ENCODE measurements at regions not wholly inside any gene's neighbourhood (a gene's known extent, or its start where the extent isn't known, plus 50 kb on each side); places are given as distances from the start of the nearest gene placed in this dataset.

DNA sequence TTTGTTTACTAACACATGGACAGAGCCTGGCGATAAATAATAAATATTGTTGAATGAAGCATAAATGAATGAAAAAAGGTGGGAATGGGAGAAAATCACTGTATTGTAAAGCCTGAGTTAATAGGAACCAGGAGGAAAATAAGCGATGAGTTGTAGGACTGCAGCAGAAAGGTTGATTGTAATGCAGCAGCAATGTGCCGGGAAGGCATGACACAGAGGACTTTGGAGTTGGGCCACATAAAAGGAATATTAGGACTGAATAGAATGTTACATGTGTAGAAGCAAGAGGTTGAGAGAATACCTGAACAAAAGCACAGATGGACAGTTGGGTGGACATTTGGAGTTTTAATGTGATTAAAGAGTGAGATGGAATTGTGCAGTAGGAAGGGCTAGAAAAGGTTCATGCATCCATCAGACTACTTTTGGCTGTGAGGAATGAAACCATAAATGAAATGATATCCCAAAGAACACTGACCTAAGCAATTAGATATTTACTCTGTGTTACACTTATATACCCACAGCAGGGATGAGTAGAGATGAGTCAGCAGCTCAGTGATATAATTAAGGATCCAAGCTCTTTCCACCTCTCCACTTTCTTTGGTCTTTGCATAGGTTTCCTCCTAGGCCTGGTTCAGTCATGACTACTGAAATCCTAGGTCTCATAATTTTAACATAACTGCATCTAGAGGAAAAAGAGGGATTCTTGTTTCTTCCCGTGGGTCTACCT lies 55.4 kb downstream of the CCER1 start:
- Histone ChIP-seq H3K9me3 (replicated peaks; ENCODE audit: low read length) (no peaks in the 10 kb centered on the region), H3K4me2 (ENCODE audit: low read length) (peak overlapping the region; percentile 33)

DNA sequence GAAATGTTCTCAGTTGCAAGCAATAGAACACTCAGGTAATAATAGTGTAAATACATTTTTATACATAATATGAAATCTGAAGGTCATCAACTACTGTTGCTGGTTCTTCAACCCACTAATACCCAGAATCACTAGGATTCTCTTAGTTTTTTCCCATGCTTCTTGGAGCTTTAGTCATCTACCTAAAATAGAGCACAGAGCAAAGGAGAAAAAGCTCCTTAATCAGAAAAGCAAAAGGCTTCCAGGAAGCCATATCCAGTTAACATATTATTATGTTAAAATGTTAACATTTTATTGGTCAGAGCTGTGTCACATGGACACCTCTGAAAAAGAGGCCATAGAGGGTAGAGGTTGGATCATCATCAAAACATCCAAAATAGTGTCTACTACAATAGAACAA lies 57.0 kb downstream of the CCER1 start:
- Histone ChIP-seq H3K9me3 (replicated peaks; ENCODE audit: low read length) (no peaks in the 10 kb centered on the region), H3K27me3 (ENCODE audit: control insufficient read depth, insufficient read depth, low read length) (no peaks in the 10 kb centered on the region), H3K36me3 (ENCODE audit: insufficient read depth, low read length) (no peaks in the 10 kb centered on the region), H3K4me1 (ENCODE audit: control insufficient read depth, insufficient read depth, low read length) (peaks cover 27% of the 10 kb centered on the region), H3K9ac (ENCODE audit: low read depth, low read length) (no peak overlapping the region), H3K4me3 (ENCODE audit: low read length) (no peak overlapping the region), H3K4me2 (ENCODE audit: low read length) (no peak overlapping the region)

More for the DNA sequence above, 55.4 kb downstream of the CCER1 start:
- H3K27me3 ChIP-seq (ENCODE audit: control insufficient read depth, insufficient read depth, low read length), result no peaks in the 10 kb centered on the region
- H3K36me3 ChIP-seq (ENCODE audit: insufficient read depth, low read length), result no peaks in the 10 kb centered on the region
- peaks cover 27% of the 10 kb centered on the region for H3K4me1 ChIP-seq (ENCODE audit: control insufficient read depth, insufficient read depth, low read length)
- no peak overlapping the region for H3K4me3 ChIP-seq (ENCODE audit: low read length)
- no peak overlapping the region for H3K9ac ChIP-seq (ENCODE audit: low read depth, low read length)

DNA sequence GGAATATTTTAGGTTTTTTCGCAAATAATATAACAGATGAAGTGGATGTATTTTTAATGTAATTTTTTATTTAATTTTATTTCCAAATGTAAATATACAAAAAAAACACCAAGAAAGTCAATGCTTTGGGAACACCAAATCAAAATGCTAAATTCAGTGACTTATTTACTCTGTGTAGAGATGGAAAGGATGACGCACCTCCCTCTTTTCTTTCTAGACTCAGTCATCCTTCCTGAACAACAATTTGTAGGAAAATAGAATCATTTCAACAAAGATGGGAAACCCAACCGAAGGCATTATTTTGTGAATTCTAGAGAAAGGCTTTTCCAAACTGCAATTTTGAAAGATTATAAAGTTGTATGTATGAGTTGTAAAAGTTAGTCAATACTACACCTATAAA lies 57.7 kb downstream of the CCER1 start:
- no peak overlapping the region for H3K4me3 ChIP-seq (ENCODE audit: low read length)
- no peaks in the 10 kb centered on the region for H3K27me3 ChIP-seq (ENCODE audit: control insufficient read depth, insufficient read depth, low read length)
- H3K9ac ChIP-seq (ENCODE audit: low read depth, low read length), result no peak overlapping the region
- no peaks in the 10 kb centered on the region for H3K36me3 ChIP-seq (ENCODE audit: insufficient read depth, low read length)
- H3K9me3 ChIP-seq (replicated peaks; ENCODE audit: low read length), result no peaks in the 10 kb centered on the region
- H3K4me1 ChIP-seq (ENCODE audit: control insufficient read depth, insufficient read depth, low read length), result peaks cover 27% of the 10 kb centered on the region
- no peak overlapping the region for H3K4me2 ChIP-seq (ENCODE audit: low read length)

GRCh38 chr12:90896821-90897220 lies 58.2 kb downstream of the CCER1 start:
- H3K9me3 ChIP-seq (replicated peaks; ENCODE audit: low read length), result no peaks in the 10 kb centered on the region
- no peaks in the 10 kb centered on the region for H3K27me3 ChIP-seq (ENCODE audit: control insufficient read depth, insufficient read depth, low read length)
- peak overlapping the region; percentile 27 for H3K9ac ChIP-seq (ENCODE audit: low read depth, low read length)
- H3K4me2 ChIP-seq (ENCODE audit: low read length), result peak overlapping the region; percentile 21
- peaks cover 27% of the 10 kb centered on the region for H3K4me1 ChIP-seq (ENCODE audit: control insufficient read depth, insufficient read depth, low read length)
- no peak overlapping the region for H3K4me3 ChIP-seq (ENCODE audit: low read length)
- no peaks in the 10 kb centered on the region for H3K36me3 ChIP-seq (ENCODE audit: insufficient read depth, low read length)

- Histone ChIP-seq H3K9ac (ENCODE audit: low read depth, low read length) (no peak overlapping the region), H3K36me3 (ENCODE audit: insufficient read depth, low read length) (no peaks in the 10 kb centered on the region), H3K4me2 (ENCODE audit: low read length) (peak overlapping the region; percentile 21), H3K4me1 (ENCODE audit: control insufficient read depth, insufficient read depth, low read length) (peaks cover 27% of the 10 kb centered on the region), H3K27me3 (ENCODE audit: control insufficient read depth, insufficient read depth, low read length) (no peaks in the 10 kb centered on the region), H3K9me3 (replicated peaks; ENCODE audit: low read length) (no peaks in the 10 kb centered on the region), H3K4me3 (ENCODE audit: low read length) (no peak overlapping the region)
Observed at GRCh38 chr12:90896164-90896563, 58.8 kb downstream of the CCER1 start.

GRCh38 chr12:90888316-90888715 lies 66.7 kb downstream of the CCER1 start:
- no peak overlapping the region for H3K4me2 ChIP-seq (ENCODE audit: low read length)
- H3K27me3 ChIP-seq (ENCODE audit: control insufficient read depth, insufficient read depth, low read length), result no peaks in the 10 kb centered on the region
- no peaks in the 10 kb centered on the region for H3K4me1 ChIP-seq (ENCODE audit: control insufficient read depth, insufficient read depth, low read length)
- no peaks in the 10 kb centered on the region for H3K36me3 ChIP-seq (ENCODE audit: insufficient read depth, low read length)
- no peak overlapping the region for H3K4me3 ChIP-seq (ENCODE audit: low read length)
- no peaks in the 10 kb centered on the region for H3K9me3 ChIP-seq (replicated peaks; ENCODE audit: low read length)
- no peak overlapping the region for H3K9ac ChIP-seq (ENCODE audit: low read depth, low read length)

DNA sequence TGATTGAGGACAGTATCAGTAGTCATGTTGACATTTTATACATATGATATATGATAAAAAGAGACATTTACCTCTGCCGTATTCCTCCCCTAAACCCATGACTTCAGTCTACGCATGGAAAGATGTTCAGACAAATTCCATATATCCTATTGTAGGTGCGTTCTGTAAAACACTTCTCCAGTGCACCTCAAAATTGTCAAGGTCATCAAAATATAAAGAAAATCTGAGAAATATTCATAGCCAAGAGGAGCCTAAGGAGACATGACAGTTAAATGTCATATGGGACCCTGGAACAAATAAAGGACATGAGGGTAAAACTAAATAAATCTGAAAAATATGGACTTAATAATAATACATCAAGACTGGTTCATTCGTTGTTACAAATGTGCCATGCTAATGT lies 71.5 kb downstream of the CCER1 start:
- no peak overlapping the region for H3K4me3 ChIP-seq (ENCODE audit: low read length)

DNA sequence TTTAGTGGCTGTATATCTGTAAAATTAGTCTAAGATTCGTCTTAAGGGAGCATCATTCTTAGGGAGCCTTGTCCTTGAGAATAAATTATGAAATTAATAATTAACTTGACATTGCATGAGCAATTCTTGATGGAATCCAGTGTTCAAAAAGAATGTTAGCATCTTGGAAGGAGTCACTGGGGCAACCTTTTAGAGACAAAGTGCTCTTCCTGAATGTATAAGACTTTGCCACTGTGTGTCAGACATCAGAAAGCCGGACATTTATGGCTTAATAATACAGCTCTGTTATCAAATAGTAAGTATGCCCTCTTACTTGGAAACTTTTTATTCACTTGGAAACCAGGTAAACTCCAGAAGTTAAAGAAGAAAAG lies 83.3 kb downstream of the CCER1 start:
- Histone ChIP-seq H3K9me3 (replicated peaks; ENCODE audit: low read length) (no peaks in the 10 kb centered on the region), H3K4me3 (ENCODE audit: low read length) (no peak overlapping the region), H3K4me1 (ENCODE audit: control insufficient read depth, insufficient read depth, low read length) (no peaks in the 10 kb centered on the region), H3K27me3 (ENCODE audit: control insufficient read depth, insufficient read depth, low read length) (no peaks in the 10 kb centered on the region), H3K9ac (ENCODE audit: low read depth, low read length) (no peak overlapping the region), H3K36me3 (ENCODE audit: insufficient read depth, low read length) (no peaks in the 10 kb centered on the region), H3K4me2 (ENCODE audit: low read length) (no peak overlapping the region)

More for the DNA sequence above, 71.5 kb downstream of the CCER1 start:
- Histone ChIP-seq H3K27me3 (ENCODE audit: control insufficient read depth, insufficient read depth, low read length) (no peaks in the 10 kb centered on the region), H3K9me3 (replicated peaks; ENCODE audit: low read length) (no peaks in the 10 kb centered on the region), H3K36me3 (ENCODE audit: insufficient read depth, low read length) (no peaks in the 10 kb centered on the region), H3K4me2 (ENCODE audit: low read length) (no peak overlapping the region), H3K4me1 (ENCODE audit: control insufficient read depth, insufficient read depth, low read length) (no peaks in the 10 kb centered on the region), H3K9ac (ENCODE audit: low read depth, low read length) (no peak overlapping the region)

- Histone ChIP-seq H3K36me3 (ENCODE audit: insufficient read depth, low read length) (no peaks in the 10 kb centered on the region), H3K4me1 (ENCODE audit: control insufficient read depth, insufficient read depth, low read length) (no peaks in the 10 kb centered on the region), H3K4me2 (ENCODE audit: low read length) (no peak overlapping the region), H3K4me3 (ENCODE audit: low read length) (no peak overlapping the region), H3K27me3 (ENCODE audit: control insufficient read depth, insufficient read depth, low read length) (no peaks in the 10 kb centered on the region), H3K9me3 (replicated peaks; ENCODE audit: low read length) (no peaks in the 10 kb centered on the region), H3K9ac (ENCODE audit: low read depth, low read length) (no peak overlapping the region)
Observed at GRCh38 chr12:90870971-90871725, 83.8 kb downstream of the CCER1 start.

DNA sequence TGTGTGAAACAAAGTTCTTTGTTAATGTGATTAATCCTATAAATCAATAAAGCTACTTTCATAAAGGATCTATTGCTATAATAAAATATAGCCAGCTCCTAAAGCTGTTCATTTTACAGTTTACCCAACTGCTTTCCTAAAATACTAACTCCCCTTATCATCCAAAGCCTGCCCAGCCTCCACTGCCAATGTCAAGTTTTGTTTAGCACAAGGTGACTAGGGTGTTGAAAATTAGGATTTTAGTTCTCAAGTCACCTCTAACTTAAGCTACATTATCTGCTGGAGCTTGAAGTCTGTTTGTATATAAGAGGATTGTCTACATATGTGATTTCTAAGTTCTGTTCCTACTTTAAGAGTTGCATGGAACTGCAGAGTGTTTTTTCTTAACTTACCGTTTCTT lies 86.3 kb downstream of the CCER1 start:
- H3K9me3 ChIP-seq (replicated peaks; ENCODE audit: low read length), result no peaks in the 10 kb centered on the region
- H3K4me1 ChIP-seq (ENCODE audit: control insufficient read depth, insufficient read depth, low read length), result no peaks in the 10 kb centered on the region
- H3K36me3 ChIP-seq (ENCODE audit: insufficient read depth, low read length), result no peaks in the 10 kb centered on the region
- no peak overlapping the region for H3K4me3 ChIP-seq (ENCODE audit: low read length)
- H3K9ac ChIP-seq (ENCODE audit: low read depth, low read length), result no peak overlapping the region
- H3K27me3 ChIP-seq (ENCODE audit: control insufficient read depth, insufficient read depth, low read length), result no peaks in the 10 kb centered on the region
- H3K4me2 ChIP-seq (ENCODE audit: low read length), result no peak overlapping the region

DNA sequence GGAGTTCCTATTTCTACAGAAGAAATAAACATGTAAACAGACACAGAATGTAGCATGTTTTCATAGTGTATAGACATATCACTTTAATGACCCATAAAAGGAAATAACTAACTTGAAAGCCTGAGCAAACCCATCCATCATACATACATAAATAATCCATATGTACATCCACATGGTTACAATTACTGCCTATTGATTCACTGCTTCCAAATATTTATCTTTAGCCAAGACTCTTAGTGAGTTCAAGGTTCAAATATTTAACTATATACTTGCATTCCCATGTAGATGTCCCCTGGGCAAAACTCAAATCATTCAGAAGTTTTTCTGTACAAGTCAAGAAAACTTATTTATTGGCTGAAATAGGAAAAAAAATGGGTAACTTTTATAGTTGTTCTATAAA lies 95.4 kb downstream of the CCER1 start:
- no peak overlapping the region for H3K4me2 ChIP-seq (ENCODE audit: low read length)
- H3K27me3 ChIP-seq (ENCODE audit: control insufficient read depth, insufficient read depth, low read length), result no peaks in the 10 kb centered on the region
- H3K36me3 ChIP-seq (ENCODE audit: insufficient read depth, low read length), result no peaks in the 10 kb centered on the region
- no peak overlapping the region for H3K9ac ChIP-seq (ENCODE audit: low read depth, low read length)
- H3K9me3 ChIP-seq (replicated peaks; ENCODE audit: low read length), result no peaks in the 10 kb centered on the region
- no peak overlapping the region for H3K4me3 ChIP-seq (ENCODE audit: low read length)
- H3K4me1 ChIP-seq (ENCODE audit: control insufficient read depth, insufficient read depth, low read length), result no peaks in the 10 kb centered on the region

GRCh38 chr12:90858252-90858651 lies 96.7 kb downstream of the CCER1 start:
- Histone ChIP-seq H3K4me1 (ENCODE audit: control insufficient read depth, insufficient read depth, low read length) (no peaks in the 10 kb centered on the region), H3K4me2 (ENCODE audit: low read length) (no peak overlapping the region), H3K4me3 (ENCODE audit: low read length) (no peak overlapping the region), H3K9me3 (replicated peaks; ENCODE audit: low read length) (no peaks in the 10 kb centered on the region), H3K9ac (ENCODE audit: low read depth, low read length) (no peak overlapping the region), H3K36me3 (ENCODE audit: insufficient read depth, low read length) (no peaks in the 10 kb centered on the region), H3K27me3 (ENCODE audit: control insufficient read depth, insufficient read depth, low read length) (no peaks in the 10 kb centered on the region)
